ENCODE measurements at regions not wholly inside any gene's neighbourhood (a gene's known extent, or its start where the extent isn't known, plus 50 kb on each side); places are given as distances from the start of the nearest gene placed in this dataset.

- DNase-seq (ENCODE audit: low read depth): no peak
Measured at GRCh38 chr2:43086451-43087221, 139.8 kb downstream of the ZFP36L2 start.

- no peak for DNase-seq (ENCODE audit: low read depth)
Measured at GRCh38 chr2:43085929-43086328, 140.5 kb downstream of the ZFP36L2 start.

- DNase-seq (ENCODE audit: low read depth): no peak
Measured at GRCh38 chr2:43085505-43085904, 140.9 kb downstream of the ZFP36L2 start.

- DNase-seq (ENCODE audit: low read depth): no peak
Measured at GRCh38 chr2:43084699-43085091, 141.7 kb downstream of the ZFP36L2 start.

GRCh38 chr2:43083710-43084698 is 142.4 kb downstream of the ZFP36L2 start:
- no peak for DNase-seq (ENCODE audit: low read depth)

DNA sequence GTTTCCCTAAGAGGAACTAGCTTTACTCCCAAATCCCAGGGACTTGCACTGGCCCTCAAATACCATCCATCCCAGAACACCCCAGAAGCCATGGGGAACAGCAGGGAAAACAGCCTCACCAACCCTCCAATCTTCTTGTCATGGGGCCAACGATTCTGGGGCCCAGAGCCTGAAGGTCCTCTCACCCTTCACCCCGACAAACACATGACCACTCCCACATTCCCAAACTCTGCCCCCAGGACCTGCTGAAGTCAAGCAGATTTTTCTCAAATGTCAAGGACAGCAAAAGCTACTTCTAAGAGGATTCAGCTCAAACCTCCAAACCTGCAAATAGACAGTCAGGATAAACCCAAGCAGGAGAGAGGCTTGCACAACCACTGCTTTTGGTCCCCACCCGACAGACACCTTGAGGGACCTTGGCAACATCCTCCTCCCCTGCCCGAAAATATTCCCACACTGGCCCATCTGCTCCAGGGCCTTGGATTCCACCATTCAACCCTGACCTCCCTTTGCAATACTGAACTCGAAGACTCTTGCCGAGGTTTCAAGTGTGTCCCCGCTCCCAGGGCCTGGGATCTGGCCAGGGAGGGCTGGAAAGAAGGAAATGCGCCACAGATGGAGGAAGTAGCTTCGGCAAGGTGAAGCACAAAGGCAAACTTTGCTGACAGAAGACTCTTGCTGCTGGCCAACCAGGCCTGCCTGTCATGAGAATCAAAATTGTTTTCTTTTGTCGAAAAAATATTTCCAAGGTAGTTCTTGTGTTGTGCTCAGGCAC is 143.3 kb downstream of the ZFP36L2 start:
- no peak for DNase-seq (ENCODE audit: low read depth)

GRCh38 chr2:43082111-43082894 is 144.1 kb downstream of the ZFP36L2 start:
- DNase-seq (ENCODE audit: low read depth): no peak

GRCh38 chr2:43081131-43081765 is 145.2 kb downstream of the ZFP36L2 start:
- no peak for DNase-seq (ENCODE audit: low read depth)

GRCh38 chr2:43080571-43081021 is 145.8 kb downstream of the ZFP36L2 start:
- no peak for DNase-seq (ENCODE audit: low read depth)

DNA sequence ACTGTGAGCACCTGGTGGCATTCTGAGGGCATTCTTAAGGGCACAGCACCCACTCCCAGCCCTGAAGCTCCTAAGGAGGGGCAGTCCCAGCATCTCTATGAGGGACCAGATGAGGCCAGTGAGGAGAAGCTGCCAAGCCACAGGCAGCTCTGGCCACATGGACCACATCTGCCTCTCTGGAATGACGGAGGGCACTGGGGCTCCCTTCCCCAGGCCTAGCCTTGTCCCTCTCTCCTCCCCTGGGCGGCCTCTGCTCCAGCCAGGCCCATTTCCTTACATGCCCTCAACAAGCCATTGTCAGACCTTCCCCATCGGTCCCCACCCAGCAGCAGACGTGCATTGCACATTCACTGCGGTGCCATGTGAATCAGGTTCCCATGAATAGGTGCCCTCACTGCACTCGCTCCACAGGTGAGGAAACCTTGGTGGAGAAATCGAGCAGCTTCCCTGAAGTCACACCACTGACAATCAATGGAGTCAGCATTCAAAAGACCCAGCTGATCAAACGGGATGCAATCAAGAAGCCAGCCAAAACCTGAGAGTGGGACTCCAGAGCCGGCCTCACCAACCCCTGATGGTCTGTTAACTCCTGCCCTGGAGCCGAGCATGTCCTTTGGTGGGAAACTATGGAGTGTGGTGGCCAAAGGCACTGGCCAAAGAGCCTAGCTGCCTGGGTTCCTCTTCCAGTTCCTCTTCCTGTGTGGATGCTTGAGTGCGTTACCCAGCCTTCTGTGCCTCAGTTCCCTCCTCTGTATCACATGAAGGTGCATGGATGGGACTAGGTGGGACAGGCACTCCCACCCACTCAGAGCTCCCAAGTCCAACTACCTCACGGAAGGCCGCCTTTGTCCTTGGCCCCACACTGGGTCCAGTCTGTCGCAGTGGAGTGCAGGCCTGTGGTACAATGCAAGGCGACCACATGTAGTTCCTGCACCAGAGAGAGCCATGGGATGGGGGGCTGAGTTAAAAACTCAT is 147.3 kb downstream of the ZFP36L2 start:
- DNase-seq (ENCODE audit: low read depth): no peak

- DNase-seq (ENCODE audit: low read depth): no peak
Measured at GRCh38 chr2:43078301-43078700, 148.1 kb downstream of the ZFP36L2 start.

GRCh38 chr2:43077876-43078275 is 148.5 kb downstream of the ZFP36L2 start:
- DNase-seq (ENCODE audit: low read depth): no peak

GRCh38 chr2:43076676-43077075 is 149.7 kb downstream of the ZFP36L2 start:
- DNase-seq (ENCODE audit: low read depth): no peak

DNA sequence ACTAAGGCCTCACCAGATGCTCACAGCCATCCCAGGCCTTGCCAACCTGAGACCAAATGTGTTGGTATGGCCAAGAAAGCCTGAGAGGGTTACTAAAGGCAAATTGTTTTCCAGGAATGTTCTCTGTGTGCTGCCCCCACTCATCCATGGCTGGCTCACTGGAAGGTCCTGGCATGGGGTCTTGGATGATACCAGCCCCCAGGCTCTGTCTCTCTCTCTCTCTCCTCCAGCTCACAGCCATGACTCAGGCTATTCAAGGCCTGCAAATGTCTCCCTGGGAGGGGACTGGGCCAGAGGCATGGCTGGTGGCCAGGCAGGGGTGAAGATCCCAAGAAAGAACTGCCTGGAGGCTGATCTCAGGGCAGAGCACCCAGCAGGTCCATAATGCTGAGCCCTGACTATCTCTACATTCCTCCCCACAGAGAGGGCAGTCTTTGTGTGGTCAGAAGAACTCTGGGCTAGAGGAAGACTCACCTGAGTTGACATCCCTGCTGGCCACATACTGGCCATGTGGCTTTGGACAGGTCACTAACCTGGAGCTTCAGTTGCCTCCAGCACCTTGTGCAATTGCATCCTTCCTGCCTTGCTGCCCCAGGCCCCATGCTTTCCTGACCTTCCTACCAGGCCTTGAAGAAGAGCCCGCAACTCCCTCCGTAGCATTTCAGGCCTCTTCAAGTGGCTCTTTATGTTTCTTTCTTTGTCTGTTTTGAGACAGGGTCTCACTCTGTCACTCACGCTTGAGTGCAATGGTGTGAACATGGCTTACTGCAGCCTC is 150.4 kb downstream of the ZFP36L2 start:
- DNase-seq (ENCODE audit: low read depth): no peak

GRCh38 chr2:43075054-43075593 is 151.3 kb downstream of the ZFP36L2 start:
- no peak for DNase-seq (ENCODE audit: low read depth)

- DNase-seq (ENCODE audit: low read depth): no peak
Measured at GRCh38 chr2:43074592-43075053, 151.8 kb downstream of the ZFP36L2 start.

DNA sequence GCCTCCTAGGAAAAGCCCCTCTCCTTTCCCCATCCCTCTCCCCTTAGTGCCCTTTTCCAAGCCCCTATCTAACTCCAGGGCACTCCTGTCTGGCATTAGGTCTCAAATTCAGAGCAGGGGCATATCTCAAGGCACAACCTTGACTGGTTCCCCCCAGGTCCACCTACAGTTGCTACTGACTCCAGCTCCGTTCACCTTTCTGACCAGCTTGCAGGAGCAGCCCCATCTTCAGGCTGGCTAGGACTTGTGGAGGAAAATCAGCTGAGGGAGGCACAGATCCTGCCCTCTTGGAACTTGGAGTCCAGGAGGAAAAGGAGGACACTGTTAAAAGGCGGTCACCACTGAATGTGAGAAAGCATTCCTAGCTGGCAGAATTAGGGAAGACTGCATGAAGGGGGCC is 152.4 kb downstream of the ZFP36L2 start:
- DNase-seq (ENCODE audit: low read depth): no peak

DNA sequence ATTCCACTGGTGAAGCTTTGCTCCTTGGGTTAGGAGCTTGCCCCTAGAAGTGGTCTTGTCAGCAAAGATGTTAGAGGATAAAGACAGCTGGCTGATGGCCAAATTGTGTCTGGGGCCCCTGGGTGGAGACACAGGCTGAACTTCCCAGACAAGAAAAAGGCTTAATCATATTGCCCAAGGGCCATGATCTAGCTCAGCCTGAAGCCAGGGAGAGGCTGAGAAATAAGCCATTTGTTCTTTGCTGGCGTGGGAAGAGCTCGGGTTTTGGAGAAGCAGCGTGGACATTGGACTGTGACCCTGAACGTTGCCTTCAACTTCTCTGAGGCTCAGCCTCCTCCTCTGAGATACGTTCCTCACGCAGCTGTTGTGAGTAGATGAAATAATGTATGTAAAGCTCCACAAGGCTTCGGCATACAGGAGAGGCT is 153.0 kb downstream of the ZFP36L2 start:
- no peak for DNase-seq (ENCODE audit: low read depth)
